ENCODE measurements at regions not wholly inside any gene's neighbourhood (a gene's known extent, or its start where the extent isn't known, plus 50 kb on each side); places are given as distances from the start of the nearest gene placed in this dataset.
A peak's percentile ranks its signal among the peaks of the same experiment; 100 is the strongest.

DNA sequence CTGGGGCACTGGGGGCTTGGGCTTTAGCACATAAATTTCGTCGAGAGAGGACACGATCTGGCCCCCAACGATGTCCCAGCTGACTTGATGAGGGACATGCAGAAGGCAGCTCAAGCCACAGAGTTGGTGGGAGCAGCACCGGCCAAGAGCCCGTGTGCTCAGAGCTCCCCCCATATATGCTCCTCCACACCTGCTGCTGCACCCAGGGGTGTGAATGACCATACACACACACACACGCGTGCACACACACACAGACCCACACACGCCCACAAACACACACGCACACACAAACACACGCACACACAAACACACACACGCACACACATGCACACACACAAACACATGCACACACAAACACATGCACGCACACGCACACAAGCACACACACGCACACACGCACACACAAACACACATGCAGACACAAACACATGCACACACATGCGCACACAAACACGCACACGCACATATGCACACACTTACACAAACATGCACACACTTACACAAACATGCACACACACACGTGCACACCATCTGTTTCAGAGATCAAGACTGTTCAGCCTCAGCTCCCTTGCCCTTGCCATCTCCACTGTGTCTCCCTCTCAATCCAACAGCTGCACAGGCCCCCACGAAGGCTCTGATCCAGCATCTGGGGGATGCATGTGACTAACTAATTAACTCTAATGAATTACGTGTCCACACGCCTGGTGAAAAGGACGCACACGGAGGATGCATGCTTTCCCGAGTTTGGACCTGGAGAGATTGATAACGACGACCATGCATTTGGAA is 85.6 kb upstream of the TNRC6C start:
- no peak for TF ChIP-seq CTCF (conservative IDR thresholded peaks at IDR 0.05; ENCODE audit: low read depth, low read length)
- Histone ChIP-seq H3K79me2 (ENCODE audit: insufficient read depth, low read depth) (no peaks in the 10 kb centered on the region), H3K36me3 (ENCODE audit: insufficient read depth) (no peaks in the 10 kb centered on the region), H3K4me2 (no peak overlapping the region), H2AFZ (ENCODE audit: low read depth) (no peak overlapping the region), H3K9ac (no peak overlapping the region), H3K27me3 (ENCODE audit: insufficient read depth, low read depth) (no peaks in the 10 kb centered on the region), H3K4me3 (IDR thresholded peaks at IDR 0.05; ENCODE audit: insufficient read depth, low read depth, low read length) (no peak overlapping the region), H3K27ac (no peak overlapping the region), H4K20me1 (ENCODE audit: insufficient read depth) (no peaks in the 10 kb centered on the region), H3K4me1 (ENCODE audit: low read depth, poor library complexity, severe bottlenecking) (peaks cover 18% of the 10 kb centered on the region)

- Histone ChIP-seq H3K4me1 (ENCODE audit: low read depth, poor library complexity, severe bottlenecking) (peaks cover 18% of the 10 kb centered on the region), H3K9ac (no peak overlapping the region)
These were observed 84.8 kb upstream of the TNRC6C start for GRCh38 chr17:77873500-77874302.

GRCh38 chr17:77874303-77875050 is 84.0 kb upstream of the TNRC6C start:
- Histone ChIP-seq H3K4me3 (IDR thresholded peaks at IDR 0.05; ENCODE audit: insufficient read depth, low read depth, low read length) (no peak overlapping the region), H3K4me2 (no peak overlapping the region), H3K9ac (no peak overlapping the region), H3K27me3 (ENCODE audit: insufficient read depth, low read depth) (no peaks in the 10 kb centered on the region), H3K4me1 (ENCODE audit: low read depth, poor library complexity, severe bottlenecking) (peaks cover 18% of the 10 kb centered on the region), H3K79me2 (ENCODE audit: insufficient read depth, low read depth) (no peaks in the 10 kb centered on the region), H2AFZ (ENCODE audit: low read depth) (no peak overlapping the region), H3K27ac (no peak overlapping the region), H3K36me3 (ENCODE audit: insufficient read depth) (no peaks in the 10 kb centered on the region), H4K20me1 (ENCODE audit: insufficient read depth) (no peaks in the 10 kb centered on the region)
- TF ChIP-seq CTCF (conservative IDR thresholded peaks at IDR 0.05; ENCODE audit: low read depth, low read length), result no peak

More at GRCh38 chr17:77873500-77874302, 84.8 kb upstream of the TNRC6C start:
- H3K4me3 ChIP-seq (IDR thresholded peaks at IDR 0.05; ENCODE audit: insufficient read depth, low read depth, low read length), result no peak overlapping the region
- no peaks in the 10 kb centered on the region for H3K79me2 ChIP-seq (ENCODE audit: insufficient read depth, low read depth)
- H3K27ac ChIP-seq, result no peak overlapping the region
- H4K20me1 ChIP-seq (ENCODE audit: insufficient read depth), result no peaks in the 10 kb centered on the region
- no peaks in the 10 kb centered on the region for H3K27me3 ChIP-seq (ENCODE audit: insufficient read depth, low read depth)
- TF ChIP-seq CTCF (conservative IDR thresholded peaks at IDR 0.05; ENCODE audit: low read depth, low read length), result no peak
- H3K4me2 ChIP-seq, result no peak overlapping the region
- no peak overlapping the region for H2AFZ ChIP-seq (ENCODE audit: low read depth)
- H3K36me3 ChIP-seq (ENCODE audit: insufficient read depth), result no peaks in the 10 kb centered on the region

- Histone ChIP-seq H4K20me1 (ENCODE audit: insufficient read depth) (no peaks in the 10 kb centered on the region), H3K4me2 (0 out of 2 replicates have a peak overlapping the region, but pooled peaks have one; percentile 5), H3K36me3 (ENCODE audit: insufficient read depth) (no peaks in the 10 kb centered on the region), H3K4me3 (IDR thresholded peaks at IDR 0.05; ENCODE audit: insufficient read depth, low read depth, low read length) (no peak overlapping the region), H3K27ac (no peak overlapping the region; the same call in 1 of the 2 replicates), H3K79me2 (ENCODE audit: insufficient read depth, low read depth) (no peaks in the 10 kb centered on the region), H3K27me3 (ENCODE audit: insufficient read depth, low read depth) (no peaks in the 10 kb centered on the region), H3K9ac (no peak overlapping the region), H2AFZ (ENCODE audit: low read depth) (peak overlapping the region; percentile 31; the same call in 1 of the 2 replicates), H3K4me1 (ENCODE audit: low read depth, poor library complexity, severe bottlenecking) (peaks cover 24% of the 10 kb centered on the region)
- TF ChIP-seq CTCF (conservative IDR thresholded peaks at IDR 0.05; ENCODE audit: low read depth, low read length), result no peak
These were observed 83.3 kb upstream of the TNRC6C start for GRCh38 chr17:77875051-77875780.
